RWPE2 (cell line): ENCODE measurements at regions not wholly inside any gene's neighbourhood (a gene's known extent, or its start where the extent isn't known, plus 50 kb on each side); places are given as distances from the start of the nearest gene placed in this dataset.
A peak's percentile ranks its signal among the peaks of the same experiment; 100 is the strongest.

Experiments
- ATAC-seq: fragments of 200-7000 bp; cut with Tn5 transposase; 3 replicates; pipeline ENCODE4 v1.9.1; 2021; ENCODE audit warnings: low read depth
- DNase-seq: peaks from one replicate; pipeline ENCODE4 v3.0.0-alpha.2; 2020; ENCODE audit warnings: low spot score
- H3K27ac ChIP-seq: fragments of 450-650 bp; 2 replicates; pipeline ENCODE4 v1.5.1; 2017; ENCODE audit warnings: mild to moderate bottlenecking; ENCODE audit not compliant: poor library complexity, severe bottlenecking
- H3K27me3 ChIP-seq: fragments of 250-450 bp; sonication (Bioruptor Pico); 2 replicates; pipeline ENCODE4 v1.5.1; 2021; ENCODE audit warnings: mild to moderate bottlenecking, moderate library complexity; ENCODE audit not compliant: insufficient read depth, poor library complexity, severe bottlenecking
- H3K36me3 ChIP-seq: fragments of 250-450 bp; sonication (Bioruptor Pico); 2 replicates; pipeline ENCODE4 v1.5.1; 2020; ENCODE audit warnings: low read depth, mild to moderate bottlenecking, moderate library complexity
- H3K4me1 ChIP-seq: fragments of 250-450 bp; sonication (Bioruptor Pico); 2 replicates; pipeline ENCODE4 v1.5.1; 2021; ENCODE audit warnings: mild to moderate bottlenecking, moderate library complexity; ENCODE audit not compliant: insufficient read depth, poor library complexity, severe bottlenecking
- H3K4me3 ChIP-seq: fragments of 250-450 bp; sonication (Bioruptor Pico); 2 replicates; pipeline ENCODE4 v1.5.1; 2021; ENCODE audit warnings: mild to moderate bottlenecking, moderate library complexity; ENCODE audit not compliant: severe bottlenecking
- H3K9me3 ChIP-seq: fragments of 250-450 bp; sonication (Bioruptor Pico); 2 replicates; pipeline ENCODE4 v1.5.1; 2021; ENCODE audit warnings: mild to moderate bottlenecking, moderate library complexity; ENCODE audit not compliant: severe bottlenecking
- TF ChIP-seq, protein P1 (sequence below): fragments of 450-650 bp; IDR thresholded peaks from one replicate; pipeline ENCODE4 v1.5.1; 2017; ENCODE audit warnings: mild to moderate bottlenecking, moderate library complexity; ENCODE audit not compliant: poor library complexity, severe bottlenecking

DNA sequence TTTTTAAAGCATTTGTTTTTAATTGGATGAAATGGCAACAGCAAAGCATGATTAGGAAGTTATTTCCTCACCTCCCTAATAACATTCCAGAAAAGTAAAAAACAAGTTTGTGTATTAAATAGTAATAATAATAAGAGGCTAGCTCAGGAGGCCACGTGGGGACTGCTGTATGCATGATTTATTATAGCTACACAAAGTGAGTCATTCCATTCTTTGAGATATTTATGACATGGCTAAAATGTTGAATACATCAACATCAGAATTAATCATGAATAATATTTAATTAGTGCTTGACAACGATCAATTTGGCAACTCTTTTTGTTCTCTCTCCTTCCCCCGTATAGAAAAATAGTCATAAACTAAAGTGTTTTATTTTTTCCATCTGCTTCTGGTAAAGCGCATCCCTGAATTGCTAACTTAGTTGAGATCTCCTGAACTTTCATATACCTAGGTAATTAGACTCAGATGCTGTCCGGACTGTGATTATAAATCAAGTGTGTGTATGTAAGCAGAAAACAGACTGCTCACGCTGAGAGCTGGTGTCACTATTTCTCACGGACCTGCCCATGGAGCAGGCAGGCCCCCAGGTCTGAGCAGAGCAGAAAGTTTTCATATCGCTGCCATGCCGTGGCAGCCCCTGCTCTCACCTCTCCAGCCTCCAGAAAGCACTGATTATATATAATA, 125.7 kb downstream of the WT1 start:
- Histone ChIP-seq H3K4me1 (peaks cover 8% of the 10 kb centered on the region), H3K4me3 (no peak overlapping the region), H3K27ac (no peak overlapping the region), H3K9me3 (no peaks in the 10 kb centered on the region), H3K36me3 (no peaks in the 10 kb centered on the region), H3K27me3 (no peaks in the 10 kb centered on the region)
- TF ChIP-seq, protein P1, sequence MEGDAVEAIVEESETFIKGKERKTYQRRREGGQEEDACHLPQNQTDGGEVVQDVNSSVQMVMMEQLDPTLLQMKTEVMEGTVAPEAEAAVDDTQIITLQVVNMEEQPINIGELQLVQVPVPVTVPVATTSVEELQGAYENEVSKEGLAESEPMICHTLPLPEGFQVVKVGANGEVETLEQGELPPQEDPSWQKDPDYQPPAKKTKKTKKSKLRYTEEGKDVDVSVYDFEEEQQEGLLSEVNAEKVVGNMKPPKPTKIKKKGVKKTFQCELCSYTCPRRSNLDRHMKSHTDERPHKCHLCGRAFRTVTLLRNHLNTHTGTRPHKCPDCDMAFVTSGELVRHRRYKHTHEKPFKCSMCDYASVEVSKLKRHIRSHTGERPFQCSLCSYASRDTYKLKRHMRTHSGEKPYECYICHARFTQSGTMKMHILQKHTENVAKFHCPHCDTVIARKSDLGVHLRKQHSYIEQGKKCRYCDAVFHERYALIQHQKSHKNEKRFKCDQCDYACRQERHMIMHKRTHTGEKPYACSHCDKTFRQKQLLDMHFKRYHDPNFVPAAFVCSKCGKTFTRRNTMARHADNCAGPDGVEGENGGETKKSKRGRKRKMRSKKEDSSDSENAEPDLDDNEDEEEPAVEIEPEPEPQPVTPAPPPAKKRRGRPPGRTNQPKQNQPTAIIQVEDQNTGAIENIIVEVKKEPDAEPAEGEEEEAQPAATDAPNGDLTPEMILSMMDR = no peak
- no peak for ATAC-seq
- DNase-seq = no peak

DNA sequence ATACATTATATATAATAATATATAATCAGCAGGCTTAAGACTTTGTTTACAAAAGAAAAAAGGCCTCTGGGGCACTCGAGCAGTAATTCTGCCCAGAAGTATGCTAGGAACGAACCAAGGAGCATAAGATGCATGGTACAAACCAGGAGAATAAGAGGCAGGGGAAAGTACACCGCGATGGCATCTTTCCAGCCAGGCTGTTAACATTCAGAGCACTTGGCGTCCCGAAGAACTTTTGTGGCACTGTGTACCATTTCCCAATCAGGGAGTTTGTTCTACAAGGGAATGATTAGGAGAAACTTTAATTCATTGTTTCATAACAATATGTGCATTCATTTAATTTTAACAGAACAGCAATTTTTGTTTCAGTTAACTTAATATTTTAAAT, 125.1 kb downstream of the WT1 start:
- DNase-seq = no peak
- H3K27ac ChIP-seq = no peak overlapping the region
- H3K4me3 ChIP-seq = no peak overlapping the region
- H3K36me3 ChIP-seq = no peaks in the 10 kb centered on the region
- ATAC-seq = no peak
- H3K9me3 ChIP-seq = no peaks in the 10 kb centered on the region
- no peaks in the 10 kb centered on the region for H3K27me3 ChIP-seq
- TF ChIP-seq, protein P1 = no peak
- H3K4me1 ChIP-seq = peaks cover 8% of the 10 kb centered on the region

DNA sequence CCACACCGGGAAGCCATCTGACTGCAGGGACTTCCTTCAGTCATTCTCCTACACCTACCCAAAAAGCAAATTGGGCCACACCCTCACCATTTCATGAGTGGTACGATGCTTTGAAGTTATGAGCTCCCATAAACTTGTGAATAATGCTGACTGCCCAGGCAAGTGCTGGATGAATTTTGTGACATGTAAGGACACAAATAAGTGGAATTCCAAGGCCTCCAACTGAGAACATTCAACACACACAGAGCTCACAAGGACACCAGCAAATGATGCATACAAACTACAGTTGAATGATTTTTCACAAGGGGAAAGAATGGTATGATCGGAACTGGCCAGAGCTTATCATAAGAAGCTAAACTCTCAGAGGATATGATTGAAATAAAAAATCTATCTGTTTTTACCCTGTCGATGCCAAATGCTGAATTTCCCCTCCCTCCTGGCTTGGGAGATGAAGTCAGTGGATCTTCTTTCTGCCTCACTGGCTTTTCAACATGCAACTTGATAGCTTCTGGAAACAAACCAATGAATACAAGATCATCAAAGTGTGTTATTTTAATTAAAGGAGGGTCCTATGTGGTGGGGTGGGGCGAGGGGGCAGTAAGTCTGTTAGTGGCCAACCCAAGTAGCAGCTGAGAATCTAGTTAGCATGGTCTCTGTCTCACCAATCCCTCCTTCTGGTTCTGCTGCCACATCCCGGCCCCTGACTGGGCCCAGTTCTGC, 123.8 kb downstream of the WT1 start:
- ATAC-seq (no peak), DNase-seq (no peak)
- no peaks in the 10 kb centered on the region for H3K36me3 ChIP-seq
- peaks cover 8% of the 10 kb centered on the region for H3K4me1 ChIP-seq
- no peak overlapping the region for H3K27ac ChIP-seq
- H3K4me3 ChIP-seq = no peak overlapping the region
- H3K27me3 ChIP-seq = no peaks in the 10 kb centered on the region
- H3K9me3 ChIP-seq = no peaks in the 10 kb centered on the region
- TF ChIP-seq, protein P1 = no peak

DNA sequence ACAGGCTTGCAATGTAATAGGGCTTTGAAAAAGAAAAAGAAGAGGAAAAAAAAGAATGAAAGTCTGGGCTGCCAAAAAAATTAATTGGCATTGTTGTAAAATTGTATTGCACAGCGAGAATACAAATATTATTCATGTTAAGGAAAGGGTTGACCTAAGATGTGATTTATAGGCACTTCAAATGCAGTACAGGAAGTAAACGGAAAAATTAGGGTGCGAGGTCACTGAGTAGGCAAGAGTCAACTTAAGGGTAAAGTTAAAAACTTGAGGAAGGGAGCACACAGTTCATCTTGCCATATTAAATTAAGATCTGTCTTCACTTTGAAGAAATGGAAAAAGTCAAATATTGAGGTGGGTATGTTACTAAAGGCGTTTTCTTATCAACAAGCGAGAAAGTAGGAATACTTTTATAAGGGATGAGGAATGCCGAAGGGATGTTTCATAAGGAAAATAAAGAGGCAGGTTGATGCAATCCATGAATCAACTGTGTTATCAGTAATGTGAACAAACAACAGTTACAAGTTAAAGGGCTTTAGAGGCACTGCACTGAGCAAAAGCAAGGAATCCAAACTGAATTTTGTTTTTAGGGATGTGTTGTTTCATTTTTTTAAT, 123.0 kb downstream of the WT1 start:
- TF ChIP-seq, protein P1 = no peak
- no peaks in the 10 kb centered on the region for H3K9me3 ChIP-seq
- no peaks in the 10 kb centered on the region for H3K36me3 ChIP-seq
- no peak overlapping the region for H3K27ac ChIP-seq
- DNase-seq = no peak
- H3K4me3 ChIP-seq = no peak overlapping the region
- peaks cover 8% of the 10 kb centered on the region for H3K4me1 ChIP-seq
- no peaks in the 10 kb centered on the region for H3K27me3 ChIP-seq
- peak; percentile 69 for ATAC-seq
